HG03439 (cell line): ENCODE measurements at regions not wholly inside any gene's neighbourhood (a gene's known extent, or its start where the extent isn't known, plus 50 kb on each side); places are given as distances from the start of the nearest gene placed in this dataset.
"Not testable (repeated sequence)": the region's sequence is repeated elsewhere in the genome, so short reads cannot be mapped to it uniquely, and the experiment has no call there.

Experiments
- ATAC-seq: cut with Tn5 transposase; IDR thresholded peaks from one replicate; pipeline ENCODE4 v1.9.1; 2021; ENCODE audit warnings: mild to moderate bottlenecking, moderate library complexity; ENCODE audit not compliant: unreplicated experiment

GRCh38 chr3:176357891-176358290 lies 839.4 kb downstream of the TBL1XR1 start:
- ATAC-seq, result no peak

GRCh38 chr3:176354843-176355242 lies 842.4 kb downstream of the TBL1XR1 start:
- ATAC-seq, result no peak

DNA sequence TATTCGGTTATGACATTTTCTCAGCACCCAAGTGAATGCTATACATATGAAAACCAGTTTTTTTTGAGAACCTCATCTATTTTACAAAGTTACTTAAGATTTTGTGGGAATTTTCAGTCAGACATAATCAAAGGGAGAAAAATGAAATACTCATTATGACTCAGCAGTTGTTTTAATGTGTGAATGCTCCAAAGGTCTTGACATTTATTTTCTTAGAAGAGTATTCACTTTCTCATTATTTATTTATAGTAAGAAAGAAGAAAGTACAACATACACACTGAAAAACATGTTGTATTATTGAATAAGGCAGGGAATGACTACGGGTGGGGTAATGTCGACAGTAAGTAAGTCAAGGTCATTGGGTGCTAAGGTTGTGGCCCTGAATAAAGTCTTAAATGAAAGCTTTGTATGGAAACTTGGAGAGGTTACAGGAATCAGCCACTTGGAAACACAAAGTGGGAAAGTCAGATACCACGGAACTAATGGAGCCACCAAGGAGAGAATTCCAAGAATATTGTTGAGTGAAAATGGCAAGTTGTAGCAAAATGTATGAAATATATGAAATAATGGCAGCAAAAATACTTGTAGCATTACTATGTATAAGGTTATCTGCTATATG lies 844.5 kb downstream of the TBL1XR1 start:
- no peak for ATAC-seq

DNA sequence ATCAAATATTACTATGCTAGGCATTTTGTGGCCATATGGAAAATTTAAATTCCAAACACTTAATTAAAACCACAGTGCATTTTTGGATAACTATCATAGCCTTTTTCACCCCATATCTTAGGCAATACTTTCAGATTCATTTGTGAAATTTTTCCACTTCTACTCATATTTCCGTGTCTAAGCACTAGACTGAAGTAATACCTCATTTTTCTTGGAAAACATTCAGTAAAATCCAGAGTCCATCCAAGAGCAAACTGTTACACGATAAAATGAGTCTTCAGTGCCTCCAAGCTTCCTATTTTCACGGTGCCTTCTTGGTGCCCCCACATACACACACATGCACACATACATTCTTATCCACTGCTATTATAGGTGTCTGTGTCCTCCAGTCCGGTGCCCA lies 845.9 kb downstream of the TBL1XR1 start:
- ATAC-seq, result no peak

- ATAC-seq, result no peak
Observed at GRCh38 chr3:176349706-176350105, 847.6 kb downstream of the TBL1XR1 start.

- ATAC-seq, result no peak
Observed at GRCh38 chr3:176347424-176348146, 849.7 kb downstream of the TBL1XR1 start.

GRCh38 chr3:176341963-176342362 lies 855.3 kb downstream of the TBL1XR1 start:
- ATAC-seq, result no peak

DNA sequence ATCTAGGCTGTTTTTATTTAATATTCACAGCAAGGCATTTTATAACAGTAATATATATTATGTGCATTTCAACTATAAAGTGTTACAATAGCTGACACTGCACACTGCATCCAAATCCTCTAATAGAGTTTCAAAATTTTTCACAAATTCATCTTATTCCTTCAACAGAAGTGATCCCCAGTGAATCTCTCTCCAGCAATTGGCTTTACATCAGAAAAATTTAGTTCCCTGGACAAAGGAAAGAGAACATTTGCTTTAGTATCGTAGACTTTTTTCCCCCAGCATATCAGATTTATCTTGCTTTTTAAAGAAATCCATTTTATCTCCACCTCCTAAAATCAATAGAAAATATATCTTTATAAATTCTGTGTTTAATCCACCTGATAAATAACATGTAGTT lies 868.6 kb downstream of the TBL1XR1 start:
- ATAC-seq, result no peak

DNA sequence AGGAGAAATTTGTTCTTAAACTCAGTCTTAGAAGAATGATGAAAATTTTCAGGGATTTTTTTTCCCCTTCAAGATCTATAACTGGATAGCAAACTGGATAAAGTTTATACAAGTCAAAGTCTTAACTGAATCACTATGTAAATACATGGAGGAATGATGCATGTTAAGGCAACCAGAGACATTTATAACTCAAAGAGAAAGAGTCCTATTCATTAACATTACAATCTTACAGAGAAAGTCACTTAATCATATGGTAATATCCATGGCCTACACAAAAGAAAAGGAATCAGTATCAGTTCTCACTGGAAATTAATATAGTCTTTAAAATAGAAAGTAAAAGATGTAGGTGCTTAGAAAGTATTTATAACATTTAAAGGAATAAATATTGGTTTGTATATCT lies 869.1 kb downstream of the TBL1XR1 start:
- no peak for ATAC-seq

- ATAC-seq, result not testable (repeated sequence)
Observed at GRCh38 chr3:176326894-176327490, 870.3 kb downstream of the TBL1XR1 start.

DNA sequence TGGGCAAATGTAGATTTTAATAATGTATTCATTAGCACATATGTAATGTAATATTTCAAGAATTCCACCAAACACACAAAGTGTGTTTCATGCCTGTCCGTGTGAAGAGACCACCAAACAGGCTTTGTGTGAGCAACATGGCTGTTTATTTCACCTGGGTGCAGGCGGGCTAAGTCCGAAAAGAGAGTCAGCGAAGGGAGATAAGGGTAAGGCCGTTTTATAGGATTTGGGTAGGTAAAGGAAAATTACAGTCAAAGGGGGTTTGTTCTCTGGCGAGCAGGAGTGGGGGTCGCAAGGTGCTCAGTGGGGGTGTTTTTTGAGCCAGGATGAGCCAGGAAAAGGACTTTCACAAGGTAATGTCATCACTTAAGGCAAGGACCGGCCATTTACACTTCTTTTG lies 875.8 kb downstream of the TBL1XR1 start:
- ATAC-seq, result not testable (repeated sequence)

DNA sequence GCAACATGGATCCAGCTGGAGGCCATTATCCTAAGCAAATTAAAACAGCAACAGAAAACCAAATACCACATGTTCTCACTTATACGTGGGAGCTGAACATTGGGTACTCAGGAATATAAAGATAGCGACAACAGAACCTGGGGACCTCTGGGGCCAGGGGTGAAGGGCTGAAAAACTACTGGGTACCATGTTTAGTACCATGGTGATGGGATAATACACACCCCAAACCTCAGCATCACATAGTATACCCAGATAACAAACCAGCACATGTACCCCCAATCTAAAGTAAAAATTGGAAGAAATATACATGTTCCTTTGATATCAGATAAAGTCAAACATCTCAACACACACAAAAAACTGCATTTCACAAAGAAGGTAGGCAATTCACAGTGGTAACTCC lies 876.2 kb downstream of the TBL1XR1 start:
- no peak for ATAC-seq

GRCh38 chr3:176313426-176313825 lies 883.9 kb downstream of the TBL1XR1 start:
- no peak for ATAC-seq

GRCh38 chr3:176310641-176311040 lies 886.6 kb downstream of the TBL1XR1 start:
- ATAC-seq, result no peak

DNA sequence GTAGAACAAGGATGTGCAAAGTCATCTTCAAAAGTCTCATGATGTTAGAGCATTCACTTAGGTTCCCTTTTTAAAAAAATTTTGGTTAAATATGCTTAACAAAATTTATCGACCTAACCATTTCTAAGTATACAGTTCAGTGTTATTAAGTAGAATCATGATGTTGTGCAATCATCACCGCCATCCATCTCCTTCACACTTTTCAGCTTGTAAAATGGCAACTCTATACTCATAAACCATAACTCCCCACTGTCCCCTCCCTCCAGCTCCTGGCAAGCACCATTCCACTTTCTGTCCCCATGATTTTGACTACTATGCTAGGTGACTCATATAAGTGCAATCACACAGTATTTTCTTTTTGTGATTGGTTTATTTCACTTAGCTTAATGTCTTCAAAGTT lies 895.0 kb downstream of the TBL1XR1 start:
- no peak for ATAC-seq

DNA sequence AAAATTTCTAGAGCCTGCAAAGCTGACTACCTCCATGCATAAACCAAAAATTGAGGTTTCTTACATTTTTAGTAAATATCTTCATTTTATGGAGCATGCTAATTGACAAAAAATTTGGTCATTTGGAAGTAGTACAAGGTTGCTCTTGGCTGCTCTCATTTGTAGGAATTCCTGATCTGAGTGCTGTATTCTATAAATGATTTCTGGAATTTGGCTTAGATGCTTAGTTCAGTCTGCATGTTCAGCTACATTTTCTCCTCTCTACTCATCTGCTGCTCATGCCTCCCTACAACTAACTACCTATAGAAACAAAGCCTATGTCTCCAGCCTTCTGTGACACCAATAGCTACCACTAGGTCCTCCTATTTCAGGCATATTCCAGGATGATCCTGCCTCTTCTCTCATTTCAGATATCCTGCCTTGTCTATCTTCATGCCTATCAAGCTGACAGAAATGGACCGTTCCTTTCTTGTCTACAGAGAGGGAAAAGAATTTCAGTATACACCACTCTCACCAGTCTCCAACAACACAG lies 901.1 kb downstream of the TBL1XR1 start:
- no peak for ATAC-seq

DNA sequence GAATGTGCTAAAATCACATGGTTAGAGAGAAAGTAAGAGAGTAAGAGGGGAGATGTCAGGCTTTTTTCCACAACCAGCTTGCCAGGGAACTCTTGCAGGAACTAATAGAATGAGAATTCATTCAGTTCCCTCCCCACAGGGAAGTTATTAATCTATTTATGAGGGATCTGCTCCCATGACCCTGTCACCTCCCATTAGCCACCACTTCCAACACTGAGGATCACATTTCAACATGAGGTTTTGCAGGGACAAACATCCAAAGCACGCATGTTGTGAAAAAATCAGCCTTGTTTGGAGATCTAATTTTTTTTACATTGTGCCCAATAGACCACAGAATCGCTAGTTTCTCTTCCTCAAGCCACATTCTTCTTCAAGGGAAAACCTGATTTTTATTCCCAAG lies 904.0 kb downstream of the TBL1XR1 start:
- ATAC-seq, result no peak

DNA sequence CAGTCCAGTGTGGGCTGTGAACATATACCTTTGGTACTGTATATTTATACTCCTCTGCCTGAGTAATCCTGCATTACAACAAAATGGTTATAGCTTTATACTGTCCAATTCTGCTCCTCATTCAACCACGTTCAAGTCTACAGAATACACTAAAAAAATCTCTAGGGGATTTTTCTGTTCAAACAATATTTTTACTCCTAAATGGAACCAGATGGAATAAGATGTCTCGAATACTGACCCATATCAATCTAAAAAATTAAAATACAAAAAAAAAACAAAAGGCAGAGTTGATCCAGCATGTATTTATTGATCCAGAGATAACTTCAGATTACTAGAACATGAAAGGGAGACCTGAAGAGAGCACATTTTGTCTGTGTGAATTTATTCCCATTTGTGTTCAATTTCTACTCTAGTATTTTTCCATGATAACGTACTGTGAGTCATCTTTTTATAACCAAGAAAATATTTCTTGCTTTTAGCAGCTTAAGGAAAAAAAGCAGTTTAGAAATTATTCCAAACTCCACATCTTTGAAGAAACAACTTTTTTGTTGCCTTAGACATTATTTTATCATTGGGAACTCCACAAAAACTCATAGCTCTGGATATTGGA lies 910.7 kb downstream of the TBL1XR1 start:
- ATAC-seq, result no peak

GRCh38 chr3:176275538-176275937 lies 921.7 kb downstream of the TBL1XR1 start:
- ATAC-seq, result no peak

DNA sequence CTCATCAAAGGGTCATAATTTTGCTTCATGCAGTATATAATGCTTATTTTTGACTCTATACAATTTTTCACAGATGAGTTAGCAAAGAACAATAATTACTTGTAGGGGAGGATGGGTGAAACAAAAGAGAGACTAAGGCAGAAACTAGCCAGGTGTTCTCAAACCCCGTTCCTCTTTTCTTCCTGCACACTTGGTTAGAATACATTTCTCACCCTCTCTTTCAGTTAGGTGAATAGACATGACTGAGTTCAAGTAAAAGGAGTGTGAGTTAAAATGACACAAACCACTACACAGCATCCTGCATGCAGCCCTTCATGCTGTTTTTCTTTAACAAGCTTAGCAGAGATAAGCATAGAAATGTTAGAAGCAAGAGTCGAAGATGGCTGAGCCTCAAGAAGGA lies 922.2 kb downstream of the TBL1XR1 start:
- ATAC-seq, result no peak

DNA sequence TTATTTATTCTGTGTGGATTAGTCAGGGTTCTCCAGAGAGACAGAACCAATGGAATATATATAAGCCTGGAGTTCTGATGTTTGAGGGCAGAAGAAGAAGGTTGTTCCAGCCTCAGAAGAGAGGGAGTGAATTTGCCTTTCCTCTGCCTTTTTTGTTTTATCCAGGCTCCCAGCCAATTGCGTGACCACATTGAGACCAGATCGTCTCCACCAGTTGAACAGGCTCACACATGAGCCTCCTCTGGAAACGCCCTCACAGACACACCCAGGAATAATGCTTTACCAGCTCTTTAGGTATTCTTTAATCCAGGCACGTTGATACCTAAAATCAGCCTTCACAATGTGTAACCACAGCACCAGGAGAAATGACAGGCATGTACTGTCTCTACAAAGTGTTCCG lies 923.1 kb downstream of the TBL1XR1 start:
- no peak for ATAC-seq

DNA sequence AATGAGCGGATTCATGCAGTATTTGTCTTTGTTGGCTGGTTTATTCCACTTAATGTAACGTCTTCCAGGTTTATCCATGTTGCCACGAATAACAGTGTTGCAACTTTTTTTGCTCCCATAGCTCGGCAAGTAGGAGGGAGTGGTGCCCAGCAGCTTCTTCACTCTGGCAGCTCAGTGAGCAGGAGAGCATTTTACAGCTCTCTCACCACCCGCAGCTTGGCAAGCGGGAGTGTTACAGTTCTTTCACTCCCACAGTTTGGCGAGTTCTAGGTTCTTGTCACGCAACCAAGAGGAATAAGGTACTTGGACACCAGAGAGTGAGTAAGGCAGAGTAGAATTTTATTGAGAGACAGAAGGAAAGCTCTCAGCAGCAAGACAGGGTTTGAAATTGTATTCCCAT lies 935.2 kb downstream of the TBL1XR1 start:
- ATAC-seq, result no peak
